Neuronal stem cell (in vitro differentiated cells): ENCODE measurements at regions not wholly inside any gene's neighbourhood (a gene's known extent, or its start where the extent isn't known, plus 50 kb on each side); places are given as distances from the start of the nearest gene placed in this dataset.

ENCODE experiments used
- DNase-seq: peaks from one replicate; pipeline ENCODE4 v3.0.0-alpha.2; 2013; ENCODE audit warnings: low spot score
- H2AFZ ChIP-seq: one replicate; pipeline ENCODE4 v1.6.1; 2013; ENCODE audit warnings: mild to moderate bottlenecking, low read length, inconsistent platforms
- H2AK5ac ChIP-seq: 2 replicates; pipeline ENCODE4 v1.6.1; 2013; ENCODE audit warnings: low read depth, mild to moderate bottlenecking, inconsistent platforms, low read length, moderate library complexity, mixed read lengths
- H2BK120ac ChIP-seq: 2 replicates; pipeline ENCODE4 v1.6.1; 2013; ENCODE audit warnings: low read depth, mild to moderate bottlenecking, inconsistent platforms, low read length, moderate library complexity, mixed read lengths
- H2BK12ac ChIP-seq: one replicate; pipeline ENCODE4 v1.6.1; 2013; ENCODE audit warnings: low read length, inconsistent platforms
- H2BK15ac ChIP-seq: 2 replicates; pipeline ENCODE4 v1.6.1; 2013; ENCODE audit warnings: mild to moderate bottlenecking, low read length, inconsistent platforms, mixed read lengths
- H2BK5ac ChIP-seq: one replicate; pipeline ENCODE4 v1.6.1; 2013; ENCODE audit warnings: inconsistent platforms, mild to moderate bottlenecking, low read length, moderate library complexity
- H3K14ac ChIP-seq: one replicate; pipeline ENCODE4 v1.6.1; 2013; ENCODE audit warnings: low read length, inconsistent platforms
- H3K18ac ChIP-seq: 2 replicates; pipeline ENCODE4 v1.6.1; 2013; ENCODE audit warnings: low read length, inconsistent platforms
- H3K23ac ChIP-seq: 2 replicates; pipeline ENCODE4 v1.6.1; 2013; ENCODE audit warnings: low read depth, mild to moderate bottlenecking, mixed read lengths, low read length, inconsistent platforms; ENCODE audit not compliant: poor library complexity
- H3K27ac ChIP-seq: replicated peaks from 3 replicates; pipeline ENCODE4 v1.5.1; 2013; ENCODE audit warnings: low read length, inconsistent platforms
- H3K27me3 ChIP-seq, 3 experiments: 2 replicates each; pipeline ENCODE4 v1.6.1; 2013; ENCODE audit warnings: low read length in 3 of 3, mild to moderate bottlenecking in 2 of 3, inconsistent platforms in 1 of 3, low read depth in 1 of 3, mixed read lengths in 1 of 3, moderate library complexity in 1 of 3; ENCODE audit not compliant: control insufficient read depth in 3 of 3, insufficient read depth in 3 of 3
- H3K36me3 ChIP-seq, 2 donors: replicated peaks in 1 of 2; 2 replicates each; pipeline ENCODE4 v1.6.1; 2013; ENCODE audit warnings: low read length in 2 of 2; ENCODE audit not compliant: control insufficient read depth in 2 of 2, insufficient read depth in 2 of 2
- H3K4ac ChIP-seq: 2 replicates; pipeline ENCODE4 v1.6.1; 2013; ENCODE audit warnings: inconsistent platforms, mild to moderate bottlenecking, low read length, moderate library complexity
- H3K4me1 ChIP-seq, 2 donors: 1 replicate in 1 of 2; 2 replicates in 1 of 2; pipeline ENCODE4 v1.6.1; 2013; ENCODE audit warnings: low read length in 2 of 2, low read depth in 1 of 2; ENCODE audit not compliant: control insufficient read depth in 2 of 2, insufficient read depth in 1 of 2
- H3K4me2 ChIP-seq: one replicate; pipeline ENCODE4 v1.6.1; 2013; ENCODE audit warnings: mild to moderate bottlenecking, low read length, inconsistent platforms; ENCODE audit not compliant: insufficient read depth, poor library complexity, severe bottlenecking
- H3K4me3 ChIP-seq, 2 donors: 2 replicates each; pipeline ENCODE4 v1.5.1; 2013; ENCODE audit warnings: low read length in 2 of 2, mild to moderate bottlenecking in 2 of 2, inconsistent platforms in 1 of 2, moderate library complexity in 1 of 2
- H3K79me1 ChIP-seq: one replicate; pipeline ENCODE4 v1.6.1; 2013; ENCODE audit warnings: low read depth, mild to moderate bottlenecking, inconsistent platforms, low read length, moderate library complexity
- H3K9ac ChIP-seq: one replicate; pipeline ENCODE4 v1.6.1; 2013; ENCODE audit warnings: mild to moderate bottlenecking, low read depth, low read length, inconsistent platforms; ENCODE audit not compliant: poor library complexity
- H3K9me3 ChIP-seq, 2 donors: replicated peaks in 1 of 2; 2 replicates each; pipeline versions ENCODE3 to v1.6.1; 2013; ENCODE audit warnings: low read length in 2 of 2, mild to moderate bottlenecking in 2 of 2, inconsistent platforms in 1 of 2, low read depth in 1 of 2, mixed read lengths in 1 of 2, moderate library complexity in 1 of 2; ENCODE audit not compliant: control insufficient read depth in 2 of 2, insufficient read depth in 1 of 2
- H4K8ac ChIP-seq: one replicate; pipeline ENCODE4 v1.6.1; 2013; ENCODE audit warnings: low read depth, mild to moderate bottlenecking, inconsistent platforms, low read length, moderate library complexity
- H4K91ac ChIP-seq: one replicate; pipeline ENCODE4 v1.6.1; 2013; ENCODE audit warnings: low read length, low read depth, mild to moderate bottlenecking, inconsistent platforms; ENCODE audit not compliant: poor library complexity
- WGBS, 2 donors: extraction: QIAGEN DNeasy Blood & Tissue Kit; methylation state at CpG; one replicate each; pipeline ENCODE4 v1.1.7; 2013; ENCODE audit warnings: missing lambda C conversion rate in 2 of 2, mixed read lengths in 1 of 2; ENCODE audit not compliant: insufficient read length in 2 of 2, insufficient replicate concordance in 1 of 2; ENCODE audit errors: extremely low coverage in 2 of 2; 5-methylcytosine and 5-hydroxymethylcytosine counted together

DNA sequence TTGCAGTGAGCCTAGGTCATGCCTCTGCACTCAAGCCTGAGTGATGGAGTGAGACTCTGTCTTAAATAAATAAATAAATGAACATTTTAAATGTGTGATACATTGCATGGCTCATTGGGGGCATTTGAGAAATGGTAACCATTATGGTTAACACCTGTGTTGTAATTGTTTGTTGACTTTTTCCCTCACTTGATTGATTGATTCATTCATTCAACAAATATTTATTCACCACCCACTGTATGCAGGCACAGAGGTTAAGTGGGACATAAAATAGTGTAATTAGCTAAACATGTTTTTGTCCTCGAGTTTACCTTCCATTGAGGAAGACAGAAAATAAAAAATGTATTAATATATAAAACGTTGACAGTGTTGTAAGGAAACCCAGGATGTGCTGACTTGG is 127.1 kb upstream of the ANKRD28 start:
- DNase-seq = no peak
- Histone ChIP-seq H3K9me3 (peaks cover 0 to 2% of the 10 kb centered on the region in 2 donors), H2BK15ac (no peak overlapping the region), H3K4me3 (no peak overlapping the region), H3K18ac (no peak overlapping the region), H3K14ac (no peak overlapping the region), H3K4me2 (no peak overlapping the region), H2BK120ac (no peak overlapping the region), H4K91ac (no peak overlapping the region), H3K4me1 (peaks cover 2 to 3% of the 10 kb centered on the region in 2 donors), H4K8ac (no peak overlapping the region), H3K79me1 (no peaks in the 10 kb centered on the region), H3K27ac (no peak overlapping the region), H3K4ac (no peak overlapping the region), H3K27me3 (peaks cover 0 to 4% (median 0%) of the 10 kb centered on the region in 3 experiments), H3K9ac (no peak overlapping the region), H3K36me3 (peaks cover 0 to 1% of the 10 kb centered on the region in 2 donors), H2AK5ac (no peak overlapping the region), H2BK5ac (no peak overlapping the region), H3K23ac (no peak overlapping the region), H2BK12ac (no peak overlapping the region), H2AFZ (no peak overlapping the region)
- WGBS, 2 donors = no CpG with 5 or more reads among the region's 2 CpGs

DNA sequence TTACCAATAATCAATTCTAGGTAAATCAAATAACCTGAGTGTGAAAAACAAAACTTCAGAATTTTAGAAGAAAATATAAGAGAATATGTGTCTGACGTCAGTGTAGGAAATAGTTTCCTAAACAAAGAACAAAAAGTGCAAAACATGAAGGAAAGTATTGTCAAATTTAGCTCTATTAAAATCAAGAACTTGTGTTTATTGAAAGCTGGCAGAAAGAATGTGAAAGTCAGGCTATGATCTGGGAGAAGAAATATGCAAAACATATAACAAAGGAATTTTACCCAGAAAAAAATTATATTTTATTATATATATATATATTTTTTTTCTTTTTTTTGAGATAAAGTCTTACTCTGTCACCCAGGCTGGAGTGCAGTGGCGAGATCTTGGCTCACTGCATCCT is 129.1 kb upstream of the ANKRD28 start:
- Histone ChIP-seq H2BK15ac (no peak overlapping the region), H3K79me1 (no peaks in the 10 kb centered on the region), H2BK12ac (no peak overlapping the region), H3K36me3 (peaks cover 0 to 1% of the 10 kb centered on the region in 2 donors), H3K9me3 (peaks cover 0 to 2% of the 10 kb centered on the region in 2 donors), H2BK120ac (no peak overlapping the region), H2AK5ac (no peak overlapping the region), H3K4me1 (peaks cover 4 to 12% of the 10 kb centered on the region in 2 donors), H3K23ac (no peak overlapping the region), H3K27me3 (peaks cover 0 to 9% (median 0%) of the 10 kb centered on the region in 3 experiments), H4K8ac (no peak overlapping the region), H3K9ac (no peak overlapping the region), H3K4me2 (no peak overlapping the region), H3K4ac (no peak overlapping the region), H3K14ac (no peak overlapping the region), H2AFZ (no peak overlapping the region), H3K27ac (no peak overlapping the region), H3K18ac (no peak overlapping the region), H2BK5ac (no peak overlapping the region), H4K91ac (no peak overlapping the region), H3K4me3 (no peak overlapping the region)
- no CpG with 5 or more reads among the region's 2 CpGs for WGBS, 2 donors
- DNase-seq = no peak

- Histone ChIP-seq H3K4me3 (no peak overlapping the region), H4K91ac (no peak overlapping the region), H3K9ac (no peak overlapping the region), H3K27me3 (peaks cover 0 to 18% (median 0%) of the 10 kb centered on the region in 3 experiments), H2BK12ac (no peak overlapping the region), H3K23ac (no peak overlapping the region), H3K36me3 (peaks cover 0 to 1% of the 10 kb centered on the region in 2 donors), H2BK120ac (no peak overlapping the region), H3K79me1 (no peaks in the 10 kb centered on the region), H3K27ac (no peak overlapping the region), H2AFZ (no peak overlapping the region), H3K4me2 (no peak overlapping the region), H4K8ac (no peak overlapping the region), H2AK5ac (no peak overlapping the region), H3K18ac (no peak overlapping the region), H3K4me1 (peaks cover 7 to 15% of the 10 kb centered on the region in 2 donors), H3K14ac (no peak overlapping the region), H3K4ac (no peak overlapping the region), H2BK15ac (no peak overlapping the region), H3K9me3 (peaks cover 0 to 2% of the 10 kb centered on the region in 2 donors), H2BK5ac (no peak overlapping the region)
- no CpG with 5 or more reads among the region's 1 CpG for WGBS, 2 donors
- DNase-seq = no peak
Measured at GRCh38 chr3:15927969-15928368, 130.2 kb upstream of the ANKRD28 start.

DNA sequence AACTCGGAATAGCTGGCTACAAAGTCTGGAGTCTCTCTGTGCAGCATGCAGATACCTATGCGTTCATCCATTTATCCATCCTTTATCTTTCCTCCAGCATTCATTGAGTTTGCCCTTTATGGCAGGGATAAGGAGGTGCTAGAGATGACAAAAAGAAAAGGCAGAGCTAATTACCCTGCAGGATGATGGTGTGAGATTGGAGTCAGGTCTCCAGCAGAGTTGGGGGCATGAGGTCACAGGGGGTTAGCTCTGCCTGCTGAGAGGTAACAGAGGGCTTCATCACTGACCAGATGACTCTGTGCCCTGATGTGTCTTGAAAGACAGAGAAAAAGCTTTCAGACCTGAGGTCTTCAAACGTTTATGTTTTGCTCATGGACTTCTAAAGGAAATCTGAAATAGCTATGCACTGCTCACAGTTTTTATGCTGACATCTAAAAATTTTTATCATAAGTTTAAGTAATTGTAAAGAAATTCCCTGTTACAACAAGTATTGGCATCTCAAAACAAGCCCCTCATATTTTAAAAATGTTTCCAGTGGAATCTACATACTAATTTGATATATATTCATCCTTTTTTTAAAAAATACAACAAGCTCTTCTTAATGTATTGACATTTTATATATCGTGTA is 132.3 kb upstream of the ANKRD28 start:
- Histone ChIP-seq H3K9ac (no peak overlapping the region), H2BK120ac (no peak overlapping the region), H3K4ac (no peak overlapping the region), H3K4me3 (no peak overlapping the region), H3K18ac (no peak overlapping the region), H3K14ac (no peak overlapping the region), H2BK5ac (no peak overlapping the region), H2AFZ (no peak overlapping the region), H3K36me3 (peaks cover 0 to 1% of the 10 kb centered on the region in 2 donors), H2BK12ac (no peak overlapping the region), H3K9me3 (peaks cover 0 to 2% of the 10 kb centered on the region in 2 donors), H3K27ac (peak overlapping the region; percentile 89), H3K27me3 (peaks cover 0 to 29% (median 0%) of the 10 kb centered on the region in 3 experiments), H2AK5ac (no peak overlapping the region), H3K4me2 (no peak overlapping the region), H4K8ac (no peak overlapping the region), H3K23ac (no peak overlapping the region), H3K4me1 (peaks cover 7 to 15% of the 10 kb centered on the region in 2 donors), H2BK15ac (no peak overlapping the region), H4K91ac (no peak overlapping the region), H3K79me1 (no peaks in the 10 kb centered on the region)
- no CpG with 5 or more reads among the region's 4 CpGs for WGBS, 2 donors
- DNase-seq = peak; percentile 86
